Activated CD8-positive, alpha-beta T cell treated with anti-CD3 and anti-CD28 coated beads for 36 hours (primary cell): ENCODE measurements at regions not wholly inside any gene's neighbourhood (a gene's known extent, or its start where the extent isn't known, plus 50 kb on each side); places are given as distances from the start of the nearest gene placed in this dataset.

Experiments
- ATAC-seq: fragments of 200-7000 bp; cut with Tn5 transposase; one replicate; pipeline ENCODE4 v1.10.0; 2021; ENCODE audit warnings: mild to moderate bottlenecking, moderate library complexity
- CTCF ChIA-PET: fragments of 350-600 bp; sonication (Branson Sonifier 250); formaldehyde crosslinking; loops from one replicate; lab custom pipeline; 2021; ENCODE audit warnings: antibody characterized with exemption; lab: Charles Lee
- POLR2A ChIA-PET: fragments of 350-600 bp; sonication (Branson Sonifier 250); formaldehyde crosslinking; loops from one replicate; lab custom pipeline; 2021; ENCODE audit warnings: antibody characterized with exemption; lab: Charles Lee
- DNase-seq: peaks from one replicate; pipeline ENCODE4 v3.0.0-alpha.2; 2020
- H3K27ac Mint-ChIP-seq: one replicate; pipeline ENCODE4 v1.8.0; 2021; ENCODE audit warnings: mild to moderate bottlenecking, mixed read lengths
- H3K27me3 Mint-ChIP-seq: one replicate; pipeline ENCODE4 v1.8.0; 2021; ENCODE audit warnings: mixed read lengths
- H3K36me3 Mint-ChIP-seq: one replicate; pipeline ENCODE4 v1.8.0; 2021; ENCODE audit warnings: low read depth, mixed read lengths
- H3K4me1 Mint-ChIP-seq: one replicate; pipeline ENCODE4 v1.8.0; 2021; ENCODE audit warnings: low read depth, mixed read lengths
- H3K4me3 Mint-ChIP-seq: one replicate; pipeline ENCODE4 v1.8.0; 2021; ENCODE audit warnings: mild to moderate bottlenecking, moderate library complexity, mixed read lengths
- H3K9me3 Mint-ChIP-seq: one replicate; pipeline ENCODE4 v1.8.0; 2021; ENCODE audit warnings: mixed read lengths
- intact Hi-C: fragments of 100-400 bp; cut with micrococcal nuclease; formaldehyde crosslinking; loops from one replicate; pipeline ENCODE4 v1.10.0; 2022
- TF ChIP-seq, protein P1 (sequence below): fragments of 200-600 bp; IDR thresholded peaks from one replicate; pipeline ENCODE4 v1.8.0; 2022; ENCODE audit warnings: antibody characterized with exemption, mild to moderate bottlenecking

DNA sequence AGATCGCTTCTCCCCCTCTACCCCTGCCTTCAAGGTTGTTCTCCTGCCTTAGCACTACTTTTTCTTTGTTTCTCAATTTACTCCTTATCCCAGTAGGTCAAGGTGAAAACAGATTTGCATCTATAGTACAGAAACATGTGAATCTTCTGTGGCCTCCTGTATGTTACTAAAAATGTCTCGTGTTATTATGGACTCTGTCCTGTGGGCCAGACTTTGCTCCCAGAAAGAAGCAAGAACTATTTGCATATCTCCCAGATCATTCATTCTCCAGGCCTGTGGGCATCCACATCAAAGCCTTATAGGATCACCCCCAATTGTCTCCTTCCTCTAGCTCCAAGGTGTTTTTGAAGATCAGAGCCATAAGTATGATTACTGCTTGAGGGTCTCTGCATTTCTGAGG, 169.5 kb upstream of the ROPN1 start:
- Mint-ChIP-seq H3K9me3 (no peaks in the 10 kb centered on the region), H3K27ac (no peak overlapping the region), H3K4me3 (no peak overlapping the region), H3K4me1 (no peaks in the 10 kb centered on the region), H3K36me3 (no peaks in the 10 kb centered on the region), H3K27me3 (peaks cover 2% of the 10 kb centered on the region)
- TF ChIP-seq, protein P1, sequence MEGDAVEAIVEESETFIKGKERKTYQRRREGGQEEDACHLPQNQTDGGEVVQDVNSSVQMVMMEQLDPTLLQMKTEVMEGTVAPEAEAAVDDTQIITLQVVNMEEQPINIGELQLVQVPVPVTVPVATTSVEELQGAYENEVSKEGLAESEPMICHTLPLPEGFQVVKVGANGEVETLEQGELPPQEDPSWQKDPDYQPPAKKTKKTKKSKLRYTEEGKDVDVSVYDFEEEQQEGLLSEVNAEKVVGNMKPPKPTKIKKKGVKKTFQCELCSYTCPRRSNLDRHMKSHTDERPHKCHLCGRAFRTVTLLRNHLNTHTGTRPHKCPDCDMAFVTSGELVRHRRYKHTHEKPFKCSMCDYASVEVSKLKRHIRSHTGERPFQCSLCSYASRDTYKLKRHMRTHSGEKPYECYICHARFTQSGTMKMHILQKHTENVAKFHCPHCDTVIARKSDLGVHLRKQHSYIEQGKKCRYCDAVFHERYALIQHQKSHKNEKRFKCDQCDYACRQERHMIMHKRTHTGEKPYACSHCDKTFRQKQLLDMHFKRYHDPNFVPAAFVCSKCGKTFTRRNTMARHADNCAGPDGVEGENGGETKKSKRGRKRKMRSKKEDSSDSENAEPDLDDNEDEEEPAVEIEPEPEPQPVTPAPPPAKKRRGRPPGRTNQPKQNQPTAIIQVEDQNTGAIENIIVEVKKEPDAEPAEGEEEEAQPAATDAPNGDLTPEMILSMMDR = no peak
- no peak for ATAC-seq
- POLR2A ChIA-PET = no interaction called here
- CTCF ChIA-PET = no interaction called here
- intact Hi-C loops = no loop called here
- DNase-seq = no peak

DNA sequence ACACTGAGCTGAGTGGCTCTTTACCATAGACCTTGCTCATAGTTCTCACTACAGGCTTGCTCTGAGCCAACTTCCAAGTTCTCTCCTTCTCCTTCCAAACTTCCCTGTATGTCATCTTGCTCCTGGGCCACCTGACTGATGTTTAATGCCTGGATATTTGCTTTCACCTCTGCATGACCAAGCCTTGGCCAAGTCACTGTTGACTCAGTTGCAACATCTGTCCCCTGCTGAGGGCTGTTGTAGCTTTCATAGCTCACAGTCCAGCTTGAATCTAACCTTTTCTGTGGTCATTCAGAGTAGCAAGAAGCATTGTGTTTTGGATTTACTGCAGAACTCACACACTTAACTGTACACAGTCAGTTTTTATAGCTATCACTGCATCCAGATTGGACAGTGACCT, 171.8 kb upstream of the ROPN1 start:
- Mint-ChIP-seq H3K9me3 (no peaks in the 10 kb centered on the region), H3K27ac (no peak overlapping the region), H3K36me3 (no peaks in the 10 kb centered on the region), H3K27me3 (peaks cover 3% of the 10 kb centered on the region), H3K4me3 (no peak overlapping the region), H3K4me1 (no peaks in the 10 kb centered on the region)
- CTCF ChIA-PET = no interaction called here
- POLR2A ChIA-PET = no interaction called here
- ATAC-seq = no peak
- intact Hi-C loops = no loop called here
- TF ChIP-seq, protein P1 = no peak
- DNase-seq = no peak

DNA sequence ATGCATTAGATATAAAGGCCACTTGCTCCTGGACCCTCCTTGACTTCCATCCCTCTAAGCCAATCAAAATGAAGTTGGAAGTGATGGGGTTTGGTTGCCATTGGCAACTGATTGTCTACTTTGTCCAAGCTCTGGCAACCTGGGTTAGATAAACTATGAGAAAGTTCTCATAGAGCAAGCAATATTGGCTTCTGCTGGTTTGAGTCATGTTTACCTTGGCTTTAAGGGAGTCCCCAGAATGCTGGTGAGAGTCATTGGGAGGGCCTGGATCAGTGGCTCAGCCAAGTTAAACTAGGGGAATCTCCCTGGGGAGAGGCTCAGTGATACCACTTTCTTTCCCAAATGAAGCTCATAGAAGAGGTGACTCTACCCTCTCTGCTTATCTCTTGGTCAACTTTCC, 176.3 kb upstream of the ROPN1 start:
- Mint-ChIP-seq H3K4me3 (no peak overlapping the region), H3K4me1 (no peaks in the 10 kb centered on the region), H3K9me3 (no peaks in the 10 kb centered on the region), H3K27ac (no peak overlapping the region), H3K36me3 (no peaks in the 10 kb centered on the region), H3K27me3 (peaks cover 1% of the 10 kb centered on the region)
- ChIA-PET CTCF (no interaction called here), POLR2A (no interaction called here)
- intact Hi-C loops = no loop called here
- TF ChIP-seq, protein P1 = no peak
- ATAC-seq (no peak), DNase-seq (no peak)

DNA sequence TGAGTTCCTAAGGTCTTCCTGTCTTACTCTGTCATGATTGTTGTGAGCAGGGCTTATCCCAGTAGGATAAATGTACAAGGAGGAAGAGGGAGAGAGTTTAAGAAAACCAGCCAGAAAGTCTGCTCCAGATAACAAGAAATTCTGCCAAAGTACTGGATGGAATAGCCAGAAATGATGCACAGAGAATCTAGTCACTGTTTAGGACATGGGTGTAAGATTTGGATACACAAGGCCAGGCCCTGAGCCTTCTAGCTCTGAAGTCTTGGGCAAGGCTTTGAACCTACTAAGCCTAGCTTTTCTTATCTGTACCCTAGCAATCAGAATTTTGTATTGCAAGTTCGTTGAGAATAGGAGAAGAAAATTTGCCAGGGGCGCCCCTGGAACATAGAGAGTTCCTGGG, 180.4 kb upstream of the ROPN1 start:
- CTCF ChIA-PET = no interaction called here
- no peak for DNase-seq

DNA sequence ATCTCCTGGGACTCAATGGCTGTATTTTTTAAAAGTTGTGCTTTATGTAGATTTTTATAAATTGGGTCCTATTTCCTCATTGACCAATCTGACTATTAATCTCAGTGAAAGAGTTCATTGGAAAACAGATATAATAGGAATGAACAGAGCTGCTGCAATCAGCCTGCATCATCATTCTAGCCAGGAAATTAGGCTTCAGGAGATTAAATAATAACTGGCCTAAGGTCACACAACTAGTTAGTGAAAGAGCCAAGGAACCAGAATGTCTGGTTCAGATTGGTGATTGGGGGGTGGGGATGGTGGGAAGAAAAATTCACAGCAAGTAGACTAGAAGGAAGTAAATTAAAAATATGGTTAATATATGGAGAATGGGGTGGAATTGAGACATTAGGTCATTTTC, 180.9 kb upstream of the ROPN1 start:
- TF ChIP-seq, protein P1 = no peak
- CTCF ChIA-PET = no interaction called here

More for the DNA sequence above, 180.4 kb upstream of the ROPN1 start:
- Mint-ChIP-seq H3K27me3 (peaks cover 2% of the 10 kb centered on the region), H3K9me3 (no peaks in the 10 kb centered on the region), H3K4me3 (no peak overlapping the region), H3K4me1 (no peaks in the 10 kb centered on the region), H3K36me3 (no peaks in the 10 kb centered on the region), H3K27ac (no peak overlapping the region)
- TF ChIP-seq, protein P1 = no peak
- POLR2A ChIA-PET = no interaction called here
- intact Hi-C loops = no loop called here
- no peak for ATAC-seq

More for the DNA sequence above, 180.9 kb upstream of the ROPN1 start:
- H3K4me1 Mint-ChIP-seq = no peaks in the 10 kb centered on the region
- H3K4me3 Mint-ChIP-seq = no peak overlapping the region
- no peaks in the 10 kb centered on the region for H3K9me3 Mint-ChIP-seq
- intact Hi-C loops = no loop called here
- no peaks in the 10 kb centered on the region for H3K36me3 Mint-ChIP-seq
- no peak for DNase-seq
- ATAC-seq = no peak
- H3K27ac Mint-ChIP-seq = no peak overlapping the region
- H3K27me3 Mint-ChIP-seq = peaks cover 2% of the 10 kb centered on the region
- POLR2A ChIA-PET = no interaction called here
